HG02943 (cell line): ENCODE measurements at regions not wholly inside any gene's neighbourhood (a gene's known extent, or its start where the extent isn't known, plus 50 kb on each side); places are given as distances from the start of the nearest gene placed in this dataset.
A peak's percentile ranks its signal among the peaks of the same experiment; 100 is the strongest.
"Not testable (repeated sequence)": the region's sequence is repeated elsewhere in the genome, so short reads cannot be mapped to it uniquely, and the experiment has no call there.

Experiments
- ATAC-seq: cut with Tn5 transposase; IDR thresholded peaks from one replicate; pipeline ENCODE4 v1.9.1; 2021; ENCODE audit warnings: mild to moderate bottlenecking, low read depth, moderate library complexity; ENCODE audit not compliant: unreplicated experiment

DNA sequence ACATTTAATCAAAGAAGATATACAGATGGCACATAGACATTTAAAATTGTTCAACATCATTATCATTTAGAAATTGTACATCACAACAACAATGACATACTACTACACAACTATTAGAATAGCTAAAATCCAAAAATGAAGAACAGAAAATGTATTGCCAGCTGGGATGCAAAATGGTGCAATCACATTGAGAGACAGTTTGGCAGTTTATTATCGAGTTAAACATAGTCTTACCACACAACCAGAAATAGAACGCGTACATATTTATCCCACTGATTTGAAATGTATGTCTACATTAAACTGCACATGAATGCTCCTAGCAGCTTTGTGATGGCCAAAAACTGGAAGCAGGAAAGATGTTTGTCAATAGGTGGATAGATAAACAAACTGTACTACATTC lies 791.5 kb upstream of the MGAT4C start:
- ATAC-seq, result no peak

DNA sequence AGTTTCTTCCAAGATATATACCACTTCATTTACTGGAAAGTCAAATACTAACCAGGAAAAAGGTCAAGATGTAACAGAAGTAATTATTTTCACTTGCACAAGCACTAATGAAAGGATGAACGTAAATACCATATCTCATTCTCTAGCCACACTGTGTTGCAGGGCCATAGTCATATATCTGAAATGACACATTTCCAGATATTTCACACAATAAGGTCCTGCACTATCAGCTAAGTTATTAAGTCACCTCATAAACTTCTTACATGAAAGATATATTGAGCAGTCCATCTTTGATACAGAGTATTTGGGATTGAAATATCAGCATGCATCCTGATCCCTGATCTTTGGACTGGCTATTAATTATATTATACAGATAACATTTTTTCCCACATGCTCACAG lies 783.3 kb upstream of the MGAT4C start:
- no peak for ATAC-seq

DNA sequence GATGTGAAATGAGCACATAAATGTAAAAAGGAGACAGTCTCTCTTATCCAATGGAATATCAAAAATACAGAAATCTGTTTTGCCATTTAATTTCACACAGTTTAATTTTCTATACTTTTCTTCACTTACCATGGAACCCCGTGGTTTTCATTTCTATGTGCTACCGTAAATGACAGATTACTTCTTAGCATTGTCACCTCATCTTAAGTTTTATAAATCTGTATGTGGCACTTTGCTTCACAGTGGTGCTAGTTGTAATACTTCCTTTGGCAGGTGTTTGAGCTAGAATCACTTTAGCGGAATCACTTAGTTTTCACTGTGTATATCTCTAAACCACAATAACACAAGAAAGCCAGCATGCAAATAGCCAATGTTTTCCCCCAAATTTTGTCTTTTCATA lies 781.9 kb upstream of the MGAT4C start:
- ATAC-seq, result no peak

DNA sequence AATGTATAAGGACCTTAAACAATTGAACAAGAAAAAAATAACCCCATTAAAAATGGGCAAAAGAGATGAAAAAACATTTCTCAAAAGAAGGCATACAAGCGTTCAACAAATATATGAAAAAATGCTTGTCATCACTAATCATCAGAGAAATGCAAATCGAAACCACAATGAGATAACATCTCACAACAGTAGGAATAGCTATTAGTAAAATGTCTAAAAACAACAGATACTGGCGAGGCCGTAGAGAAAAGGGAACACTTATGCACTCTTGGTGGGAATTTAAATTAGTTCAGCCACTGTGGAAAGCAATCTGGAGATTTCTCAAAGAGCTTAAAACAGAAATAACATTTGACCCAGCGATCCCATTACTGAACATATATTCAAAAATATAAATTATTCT lies 769.8 kb upstream of the MGAT4C start:
- ATAC-seq, result no peak

DNA sequence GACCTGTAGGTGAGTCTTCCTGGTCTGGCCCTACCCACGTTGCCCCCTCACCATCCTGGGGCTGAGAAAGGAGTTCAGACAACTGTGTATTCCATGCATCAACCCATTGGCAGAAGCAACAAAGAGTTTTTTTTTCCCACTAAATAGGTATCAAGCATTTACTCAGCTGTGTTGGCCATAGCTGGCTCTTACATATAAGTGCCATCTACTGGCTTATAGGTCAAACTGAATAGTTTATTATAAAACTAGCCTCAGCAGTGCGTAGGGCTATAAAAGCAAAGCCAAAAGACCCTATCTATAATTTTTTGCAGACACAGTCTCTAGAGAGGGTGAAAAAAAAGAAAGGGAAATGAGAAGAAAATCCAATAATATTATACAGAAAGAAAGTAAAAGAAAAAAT lies 765.2 kb upstream of the MGAT4C start:
- no peak for ATAC-seq

DNA sequence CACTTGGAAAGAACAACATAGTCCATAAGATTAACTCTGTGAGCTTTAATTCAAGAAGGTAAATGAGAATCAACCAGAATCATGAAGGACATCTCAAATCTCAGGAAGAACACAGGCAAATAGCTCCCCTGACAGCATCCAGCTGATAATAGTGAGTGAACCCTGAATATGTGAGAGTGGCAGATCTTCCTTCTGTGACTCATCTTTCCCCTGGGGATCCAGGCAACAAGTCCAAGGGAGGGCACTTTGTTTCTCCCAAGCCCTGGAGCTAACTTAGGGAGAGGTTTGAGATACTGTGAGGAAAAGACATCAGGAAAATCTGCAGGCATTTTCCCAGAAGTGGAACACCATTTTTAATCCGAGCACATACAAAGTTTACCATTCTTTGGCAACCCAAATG lies 763.9 kb upstream of the MGAT4C start:
- ATAC-seq, result no peak

DNA sequence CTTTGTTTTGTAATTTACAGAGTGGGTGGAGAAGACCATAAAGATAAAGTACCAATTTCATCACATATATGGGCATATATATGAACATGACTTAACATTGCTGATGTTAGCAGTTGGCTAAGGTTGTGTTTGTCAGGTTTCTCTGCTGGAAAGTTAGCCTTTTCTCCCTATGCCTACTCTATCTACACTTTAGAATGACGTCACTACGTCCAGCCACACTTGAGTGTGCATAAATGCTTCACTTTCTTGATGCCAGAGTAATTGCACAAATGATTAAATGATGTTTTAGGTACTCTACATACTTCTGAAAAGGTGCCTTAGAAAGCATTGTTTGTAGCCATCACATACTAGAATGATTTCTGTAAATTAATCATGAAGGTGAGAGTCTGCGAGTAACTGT lies 759.2 kb upstream of the MGAT4C start:
- no peak for ATAC-seq

DNA sequence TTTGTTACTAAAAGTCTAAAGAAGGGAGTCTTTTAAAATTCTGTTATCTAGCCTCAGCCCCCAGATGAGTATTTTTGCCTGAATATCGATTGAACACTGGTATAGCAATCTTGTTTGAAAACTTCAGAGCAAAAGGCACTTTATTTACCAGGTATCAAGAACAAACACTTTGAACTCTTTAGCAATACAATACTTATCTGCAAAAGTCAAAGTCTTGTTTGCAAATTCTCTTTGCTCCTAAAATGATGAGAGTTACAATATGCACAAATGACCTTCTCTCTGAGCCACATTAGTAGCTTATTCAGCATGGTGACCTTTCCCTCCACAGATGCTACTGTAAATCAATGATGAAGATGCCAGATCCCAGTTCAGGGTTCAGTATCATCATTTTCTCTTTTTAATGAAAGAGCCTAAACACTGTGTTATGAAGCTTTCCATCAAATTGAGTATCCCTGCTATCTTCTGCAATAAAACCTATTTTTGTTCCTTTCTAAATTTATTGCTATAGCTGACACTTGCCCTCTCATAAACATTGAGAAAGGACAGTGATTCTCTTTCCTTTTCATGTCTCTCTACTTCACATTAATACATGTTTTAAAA lies 752.7 kb upstream of the MGAT4C start:
- ATAC-seq, result no peak

DNA sequence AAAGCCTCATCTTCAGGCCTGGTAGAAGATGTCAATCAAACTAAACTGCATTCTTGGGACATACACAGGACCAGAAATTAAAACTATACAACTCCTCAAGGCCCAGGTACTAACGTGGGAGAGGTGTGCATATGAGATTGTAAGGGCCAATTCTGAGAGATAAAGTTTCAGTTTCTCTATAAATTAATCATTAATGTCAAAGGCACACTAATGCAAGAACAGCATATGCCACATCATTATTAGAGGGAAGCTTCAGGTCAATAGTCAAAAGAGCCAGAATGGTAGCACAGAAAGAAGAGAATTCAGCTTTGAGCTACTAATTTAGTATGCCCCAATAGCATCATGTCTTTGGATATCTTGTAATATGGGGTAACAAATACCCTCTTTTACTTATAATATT lies 744.9 kb upstream of the MGAT4C start:
- peak; percentile 67 for ATAC-seq

DNA sequence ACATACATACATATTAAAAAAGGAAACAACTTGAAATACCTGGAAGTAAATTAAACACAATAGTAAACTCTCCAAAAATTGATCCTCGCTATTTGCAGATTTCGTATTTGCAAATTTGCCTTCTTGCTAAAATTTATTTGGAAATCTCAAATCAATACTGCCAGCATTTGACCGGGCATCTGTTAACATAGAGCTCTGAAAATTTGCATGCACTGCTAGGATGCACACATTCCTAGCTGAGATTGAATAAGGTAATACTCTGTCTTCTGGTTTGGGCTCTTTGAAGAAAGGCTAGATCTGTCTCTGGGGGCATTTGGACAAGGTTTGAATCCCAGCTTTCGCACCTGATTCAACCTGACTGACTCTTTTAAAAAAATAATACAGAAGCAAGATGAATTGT lies 729.1 kb upstream of the MGAT4C start:
- ATAC-seq, result no peak

DNA sequence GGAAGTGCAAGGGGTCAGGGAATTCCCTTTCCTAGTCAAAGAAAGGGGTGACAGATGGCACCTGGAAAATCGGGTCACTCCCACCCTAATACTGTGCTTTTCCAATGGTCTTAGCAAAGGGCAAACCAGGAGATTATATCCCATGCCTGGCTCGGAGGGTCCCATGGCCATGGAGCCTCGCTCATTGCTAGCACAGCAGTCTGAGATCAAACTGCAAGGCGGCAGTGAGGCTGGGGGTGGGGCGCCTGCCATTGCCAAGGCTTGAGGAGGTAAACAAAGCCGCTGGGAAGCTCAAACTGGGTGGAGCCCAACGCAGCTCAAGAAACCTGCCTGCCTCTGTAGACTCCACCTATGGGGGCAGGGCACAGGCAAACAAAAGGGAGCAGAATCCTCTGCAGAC lies 714.4 kb upstream of the MGAT4C start:
- ATAC-seq, result not testable (repeated sequence)

DNA sequence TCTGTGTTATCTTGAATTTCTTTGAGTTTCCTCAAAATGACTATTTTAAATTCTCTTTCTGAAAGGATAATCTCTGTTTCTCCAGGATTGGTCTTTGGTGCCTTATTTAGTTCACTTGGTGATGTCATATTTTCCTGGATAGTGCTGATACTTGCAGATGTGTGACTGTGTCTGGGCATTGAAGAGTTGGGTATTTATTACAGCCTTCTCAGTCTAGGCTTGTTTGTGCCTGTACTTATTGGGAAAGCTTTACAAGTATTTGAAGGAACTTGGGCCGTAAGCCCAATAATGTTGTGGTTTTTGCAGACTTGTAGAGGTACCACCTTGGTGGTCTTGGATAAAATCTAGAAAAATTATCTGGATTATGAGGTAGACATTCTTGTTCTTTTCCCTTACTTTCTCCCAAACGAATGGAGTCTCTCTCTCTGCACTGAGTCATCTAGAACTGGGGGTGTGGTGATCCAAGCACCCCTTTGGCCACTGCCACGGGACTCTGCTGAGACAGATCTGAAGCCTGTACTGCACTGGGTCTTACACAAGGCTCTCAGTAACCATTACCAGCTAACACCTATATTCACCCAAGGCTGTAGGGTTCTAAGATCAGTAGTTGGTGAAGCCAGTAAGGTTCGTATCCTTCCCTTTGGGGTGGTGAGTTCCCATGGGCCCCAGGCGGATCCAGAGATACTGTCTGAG lies 703.7 kb upstream of the MGAT4C start:
- no peak for ATAC-seq

DNA sequence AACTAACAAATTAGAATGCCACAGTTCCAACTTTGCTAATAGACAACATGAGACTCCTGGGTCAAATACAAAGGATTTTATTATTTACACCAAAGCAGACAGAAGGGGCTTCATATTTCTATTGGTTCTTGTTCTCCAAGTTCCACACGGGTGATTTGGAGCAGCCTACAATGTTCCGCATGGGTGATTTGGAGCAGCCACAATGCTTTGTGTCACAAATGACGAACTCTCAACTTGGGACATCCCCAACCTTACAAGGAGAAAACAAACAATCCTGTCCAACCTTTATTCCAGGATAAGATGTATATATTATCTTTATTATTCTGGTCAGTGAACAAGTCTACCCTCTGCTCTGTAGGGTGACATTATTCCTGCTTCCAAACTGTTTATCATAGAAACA lies 694.3 kb upstream of the MGAT4C start:
- no peak for ATAC-seq

DNA sequence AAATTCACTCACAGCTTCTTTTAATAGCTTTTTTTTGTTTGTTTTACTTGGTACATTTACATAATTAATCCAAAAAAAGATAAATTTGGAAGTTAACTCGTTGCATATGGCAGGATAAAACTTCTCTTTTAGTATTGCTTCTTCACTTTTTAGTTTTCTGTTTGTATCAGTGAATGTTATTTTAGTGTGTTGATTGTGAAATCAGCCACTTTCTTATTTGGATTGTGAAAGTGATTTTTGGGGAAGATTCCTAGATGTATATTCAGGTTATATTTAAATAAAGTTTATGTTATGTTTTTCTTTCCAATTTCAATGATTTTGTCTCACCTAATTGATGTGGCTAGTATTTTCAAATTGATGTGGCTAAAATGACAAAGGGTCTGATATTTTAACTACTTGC lies 693.9 kb upstream of the MGAT4C start:
- no peak for ATAC-seq

DNA sequence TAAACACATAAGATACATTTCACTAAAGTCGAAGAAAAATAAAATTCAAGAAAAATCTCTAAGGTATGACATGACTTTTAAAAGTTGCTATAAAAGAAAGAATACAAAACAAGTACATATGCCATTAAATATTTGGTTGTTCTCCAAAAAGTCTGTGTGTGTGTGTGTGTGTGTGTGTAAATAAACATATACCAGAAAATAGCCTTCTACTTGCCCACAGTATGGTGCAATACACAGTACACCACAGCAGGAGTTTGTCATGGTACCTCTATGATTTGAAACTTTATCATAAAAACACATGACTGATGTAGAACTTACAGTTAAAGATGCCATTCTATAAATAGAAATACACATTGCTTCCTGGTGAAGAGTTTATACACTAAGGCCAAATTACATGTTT lies 692.7 kb upstream of the MGAT4C start:
- no peak for ATAC-seq

DNA sequence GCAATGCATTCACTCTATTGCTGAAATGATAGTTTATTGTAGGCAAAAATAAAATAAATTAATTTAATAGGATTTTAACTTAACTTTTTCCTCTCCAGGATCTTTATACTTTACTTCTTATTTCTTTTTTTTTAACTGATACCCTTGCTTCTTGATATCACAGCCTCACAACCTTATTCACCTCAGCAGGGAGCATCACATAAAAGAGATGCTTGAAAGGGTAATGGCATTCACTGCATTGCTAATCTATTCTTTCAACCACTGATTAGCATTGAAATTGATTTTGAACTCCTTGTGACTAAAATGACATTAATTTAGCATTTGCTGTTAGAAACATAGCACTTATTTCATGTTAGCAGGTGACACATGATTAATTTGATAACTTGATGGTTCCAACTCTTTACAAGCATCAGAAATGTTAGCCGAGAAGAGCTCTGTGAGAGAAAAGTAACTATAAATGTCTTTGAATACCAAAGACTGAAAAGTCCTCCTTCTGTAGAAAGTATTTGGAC lies 689.5 kb upstream of the MGAT4C start:
- ATAC-seq, result no peak

DNA sequence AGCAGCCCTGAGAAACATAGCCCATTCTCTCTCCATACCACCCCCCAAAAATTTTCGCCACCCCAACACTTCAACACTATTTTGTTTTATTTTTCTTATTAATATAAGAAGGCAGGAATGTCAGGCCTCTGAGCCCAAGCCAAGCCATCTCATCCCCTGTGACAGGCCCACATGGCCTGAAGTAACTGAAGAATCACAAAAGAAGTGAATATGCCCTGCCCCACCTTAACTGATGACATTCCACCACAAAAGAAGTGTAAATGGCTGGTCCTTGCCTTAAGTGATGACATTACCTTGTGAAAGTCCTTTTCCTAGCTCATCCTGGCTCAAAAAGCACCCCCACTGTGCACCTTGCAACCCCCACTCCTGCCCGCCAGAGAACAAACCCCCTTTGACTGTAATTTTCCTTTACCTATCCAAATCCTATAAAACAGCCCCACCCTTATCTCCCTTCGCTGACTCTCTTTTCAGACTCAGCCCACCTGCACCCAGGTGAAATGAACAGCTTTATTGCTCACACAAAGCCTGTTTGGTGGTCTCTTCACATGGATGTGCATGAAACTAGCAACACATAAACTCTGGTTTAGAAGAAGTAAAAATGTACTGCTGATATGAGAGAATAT lies 688.1 kb upstream of the MGAT4C start:
- ATAC-seq, result not testable (repeated sequence)

DNA sequence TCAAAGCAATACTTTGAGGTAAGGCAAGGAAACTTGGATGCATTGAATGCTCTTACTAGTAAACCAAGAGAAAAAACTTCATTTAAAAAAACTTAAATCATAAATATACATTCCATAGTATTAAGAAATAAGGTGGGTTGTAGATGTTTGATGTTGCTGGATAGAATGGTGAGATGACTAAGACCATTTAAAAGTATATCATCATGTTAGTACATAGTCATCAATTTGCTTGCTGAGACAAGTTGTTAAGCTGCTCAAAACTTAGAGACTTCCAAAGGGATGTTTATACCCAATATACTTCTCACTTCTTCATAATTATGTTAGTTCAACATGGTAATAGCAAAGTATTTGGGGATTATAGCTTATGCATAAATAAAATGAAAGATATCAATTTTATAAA lies 675.5 kb upstream of the MGAT4C start:
- no peak for ATAC-seq

DNA sequence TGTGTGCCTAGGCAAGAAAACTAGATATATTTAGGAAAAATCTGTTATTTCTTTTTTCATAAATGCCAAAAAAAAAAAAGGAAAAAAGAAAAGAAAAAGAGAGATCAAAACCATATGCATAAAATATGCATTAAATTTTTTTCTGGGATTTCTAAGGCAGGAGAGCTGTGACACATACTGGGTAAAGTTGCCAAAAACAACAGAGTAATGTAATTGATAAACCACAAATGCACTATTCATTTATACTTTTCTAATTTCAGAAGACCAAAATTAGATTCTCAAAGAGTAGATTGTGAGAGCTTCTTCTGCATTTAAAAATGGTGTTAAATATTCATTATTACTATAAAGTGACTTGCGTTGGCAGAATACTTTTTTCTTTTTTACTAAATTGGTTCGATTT lies 673.8 kb upstream of the MGAT4C start:
- no peak for ATAC-seq

DNA sequence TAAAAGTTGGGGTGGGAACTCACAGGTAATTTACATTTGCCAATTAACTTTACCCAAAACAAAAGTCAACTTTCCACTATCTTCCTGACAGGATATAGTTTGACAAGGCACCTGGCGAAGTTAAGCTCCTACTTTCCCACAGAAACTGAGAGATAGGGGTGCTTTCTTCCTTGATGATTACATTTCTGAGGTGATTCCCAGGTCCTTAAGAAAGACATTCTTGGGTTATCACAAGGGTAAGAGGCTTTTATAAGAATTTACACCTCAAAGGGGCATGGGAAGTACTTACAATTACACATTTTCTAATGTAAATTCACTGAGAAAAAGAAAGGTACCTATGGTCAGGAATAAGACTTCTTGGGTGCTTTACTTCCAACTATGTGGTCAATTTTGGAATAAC lies 660.9 kb upstream of the MGAT4C start:
- ATAC-seq, result no peak

DNA sequence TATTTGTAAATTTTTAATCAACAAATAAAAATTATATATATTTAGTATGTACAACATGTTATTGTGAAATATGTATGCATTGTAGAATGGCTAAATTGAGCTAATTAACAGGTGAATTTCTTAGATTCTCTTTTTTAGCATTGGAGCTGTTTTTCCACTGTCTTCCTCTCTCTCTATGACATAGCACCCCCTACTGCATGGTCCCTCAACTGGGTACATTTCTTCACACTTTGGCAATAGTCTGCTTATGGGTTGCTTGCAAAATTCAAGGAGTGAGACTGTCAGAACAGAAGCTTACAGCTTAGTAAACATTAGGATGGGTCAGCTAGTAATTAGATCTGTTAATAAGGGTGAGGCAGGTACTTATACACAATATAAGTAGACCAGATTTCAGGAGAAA lies 658.5 kb upstream of the MGAT4C start:
- ATAC-seq, result no peak

DNA sequence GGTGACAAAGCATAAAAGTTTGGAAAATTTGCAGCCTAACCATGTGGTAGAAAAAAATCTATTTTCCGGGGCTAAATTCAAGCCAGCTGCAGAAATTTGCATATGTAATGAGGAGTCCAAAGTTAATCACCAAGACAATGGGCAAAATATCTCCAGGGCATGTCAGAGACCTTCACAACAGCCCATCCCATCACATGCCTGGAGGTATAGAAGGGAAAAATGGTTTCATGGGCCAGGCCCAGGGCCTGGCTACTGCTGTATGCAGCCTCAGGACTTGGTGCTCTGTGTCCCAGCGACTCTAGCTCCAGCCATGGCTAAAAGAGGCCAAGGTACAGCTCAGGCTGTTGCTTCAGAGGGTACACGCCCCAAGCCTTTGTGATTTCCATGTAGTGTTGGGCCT lies 655.8 kb upstream of the MGAT4C start:
- no peak for ATAC-seq
